ENCODE measurements at regions not wholly inside any gene's neighbourhood (a gene's known extent, or its start where the extent isn't known, plus 50 kb on each side); places are given as distances from the start of the nearest gene placed in this dataset.

DNA sequence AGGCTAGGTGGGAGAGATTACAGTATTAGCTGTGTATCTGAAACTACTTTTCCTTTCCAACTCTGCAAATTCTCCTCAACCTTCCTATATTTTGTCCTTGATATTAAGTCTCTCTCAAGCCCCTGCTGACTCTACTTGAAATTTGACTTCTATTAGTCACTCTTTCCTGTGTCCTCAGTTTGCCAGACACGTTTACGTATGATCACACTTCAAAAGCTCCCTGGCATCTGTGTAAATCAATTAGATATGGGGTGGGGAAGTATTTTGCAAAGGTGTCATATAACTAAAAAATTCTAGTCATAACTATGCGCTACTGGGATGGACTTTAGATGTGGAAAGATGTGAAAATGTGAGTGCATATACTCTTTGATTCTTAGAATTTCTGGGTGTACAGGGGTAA, 67.4 kb upstream of the ARHGAP24 start:
- TF ChIP-seq, protein P1, sequence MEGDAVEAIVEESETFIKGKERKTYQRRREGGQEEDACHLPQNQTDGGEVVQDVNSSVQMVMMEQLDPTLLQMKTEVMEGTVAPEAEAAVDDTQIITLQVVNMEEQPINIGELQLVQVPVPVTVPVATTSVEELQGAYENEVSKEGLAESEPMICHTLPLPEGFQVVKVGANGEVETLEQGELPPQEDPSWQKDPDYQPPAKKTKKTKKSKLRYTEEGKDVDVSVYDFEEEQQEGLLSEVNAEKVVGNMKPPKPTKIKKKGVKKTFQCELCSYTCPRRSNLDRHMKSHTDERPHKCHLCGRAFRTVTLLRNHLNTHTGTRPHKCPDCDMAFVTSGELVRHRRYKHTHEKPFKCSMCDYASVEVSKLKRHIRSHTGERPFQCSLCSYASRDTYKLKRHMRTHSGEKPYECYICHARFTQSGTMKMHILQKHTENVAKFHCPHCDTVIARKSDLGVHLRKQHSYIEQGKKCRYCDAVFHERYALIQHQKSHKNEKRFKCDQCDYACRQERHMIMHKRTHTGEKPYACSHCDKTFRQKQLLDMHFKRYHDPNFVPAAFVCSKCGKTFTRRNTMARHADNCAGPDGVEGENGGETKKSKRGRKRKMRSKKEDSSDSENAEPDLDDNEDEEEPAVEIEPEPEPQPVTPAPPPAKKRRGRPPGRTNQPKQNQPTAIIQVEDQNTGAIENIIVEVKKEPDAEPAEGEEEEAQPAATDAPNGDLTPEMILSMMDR (IDR thresholded peaks at IDR 0.05), result no peak
- TF ChIP-seq EP300 (IDR thresholded peaks at IDR 0.05), result no peak

All from stomach (tissue), 4 donors.